CD14-positive monocyte (primary cell): ENCODE measurements at regions not wholly inside any gene's neighbourhood (a gene's known extent, or its start where the extent isn't known, plus 50 kb on each side); places are given as distances from the start of the nearest gene placed in this dataset.

ENCODE experiments used
- DNase-seq, 3 donors: peaks; one replicate each; pipeline ENCODE4 v3.0.0-alpha.2; 2011 to 2022
- H2AFZ ChIP-seq: 2 replicates; pipeline ENCODE4 v1.6.0; 2012; ENCODE audit warnings: mild to moderate bottlenecking, low read depth, low read length, inconsistent platforms; ENCODE audit not compliant: insufficient read depth, poor library complexity, severe bottlenecking
- H3K27ac ChIP-seq, 2 donors: 1 replicate in 1 of 2; 2 replicates in 1 of 2; pipeline ENCODE4 v1.5.1; 2012 to 2013; ENCODE audit warnings: low read length in 2 of 2, control low read depth in 1 of 2, inconsistent platforms in 1 of 2, low read depth in 1 of 2, mild to moderate bottlenecking in 1 of 2
- H3K27me3 ChIP-seq, 2 donors: one replicate each; pipeline versions ENCODE4 v1.6.0 to v1.6.1; 2011 to 2013; ENCODE audit warnings: low read length in 2 of 2; ENCODE audit not compliant: control insufficient read depth in 2 of 2, insufficient read depth in 2 of 2
- H3K36me3 ChIP-seq, 2 donors: replicated peaks in 1 of 2; 1 replicate in 1 of 2; 2 replicates in 1 of 2; pipeline versions ENCODE4 v1.5.1 to v1.6.1; 2012 to 2013; ENCODE audit warnings: low read length in 2 of 2, control low read depth in 1 of 2, inconsistent platforms in 1 of 2, mild to moderate bottlenecking in 1 of 2; ENCODE audit not compliant: insufficient read depth in 2 of 2, control insufficient read depth in 1 of 2
- H3K4me1 ChIP-seq, 2 donors: 1 replicate in 1 of 2; 2 replicates in 1 of 2; pipeline versions ENCODE4 v1.5.1 to v1.6.1; 2012 to 2013; ENCODE audit warnings: low read length in 2 of 2, control low read depth in 1 of 2, inconsistent platforms in 1 of 2, mild to moderate bottlenecking in 1 of 2, moderate library complexity in 1 of 2; ENCODE audit not compliant: insufficient read depth in 2 of 2, control insufficient read depth in 1 of 2
- H3K4me2 ChIP-seq: replicated peaks from 2 replicates; pipeline ENCODE3; 2012; ENCODE audit warnings: low read length, moderate library complexity, mild to moderate bottlenecking; ENCODE audit not compliant: poor library complexity, severe bottlenecking; ENCODE audit errors: extremely low read depth
- H3K4me3 ChIP-seq, 3 experiments: fragments of 200-600 bp in 1 of 3; sonication (generic) in 1 of 3; replicated peaks in 1 of 3; 1 replicate in 2 of 3; 2 replicates in 1 of 3; pipeline ENCODE4 v1.5.1; 2011 to 2013; ENCODE audit warnings: low read length in 3 of 3, mild to moderate bottlenecking in 3 of 3, control low read depth in 2 of 3, low read depth in 2 of 3, inconsistent platforms in 1 of 3, moderate library complexity in 1 of 3
- H3K79me2 ChIP-seq: 2 replicates; pipeline ENCODE4 v1.6.0; 2012; ENCODE audit warnings: mild to moderate bottlenecking, control low read depth, inconsistent platforms, low read length, moderate library complexity; ENCODE audit not compliant: insufficient read depth
- H3K9ac ChIP-seq: 2 replicates; pipeline ENCODE4 v1.6.0; 2017; ENCODE audit warnings: low read length, mild to moderate bottlenecking; ENCODE audit not compliant: insufficient read depth, poor library complexity, severe bottlenecking
- H3K9me3 ChIP-seq, 2 donors: replicated peaks in 1 of 2; 1 replicate in 1 of 2; 2 replicates in 1 of 2; pipeline versions ENCODE4 v1.5.1 to v1.6.1; 2012 to 2013; ENCODE audit warnings: low read length in 2 of 2, control low read depth in 1 of 2; ENCODE audit not compliant: control insufficient read depth in 1 of 2, insufficient read depth in 1 of 2
- H4K20me1 ChIP-seq: 2 replicates; pipeline ENCODE4 v1.6.0; 2012; ENCODE audit warnings: mild to moderate bottlenecking, low read length, control low read depth, moderate library complexity; ENCODE audit not compliant: insufficient read depth
- H3K27ac Mint-ChIP-seq, 7 donors: one replicate each; pipeline ENCODE4 v1.8.0; 2020; ENCODE audit warnings: mild to moderate bottlenecking in 7 of 7, mixed read lengths in 7 of 7, moderate library complexity in 6 of 7, inconsistent platforms in 2 of 7
- H3K27me3 Mint-ChIP-seq, 3 donors: one replicate each; pipeline ENCODE4 v1.8.0; 2021 to 2022; ENCODE audit warnings: low read depth in 3 of 3, mild to moderate bottlenecking in 3 of 3, mixed read lengths in 3 of 3, moderate library complexity in 3 of 3, inconsistent platforms in 1 of 3
- H3K36me3 Mint-ChIP-seq, 2 donors: one replicate each; pipeline ENCODE4 v1.8.0; 2020; ENCODE audit warnings: mixed read lengths in 2 of 2, inconsistent platforms in 1 of 2, mild to moderate bottlenecking in 1 of 2
- H3K4me1 Mint-ChIP-seq: one replicate; pipeline ENCODE4 v1.8.0; 2020; ENCODE audit warnings: mild to moderate bottlenecking, mixed read lengths
- H3K4me3 Mint-ChIP-seq, 2 donors: one replicate each; pipeline ENCODE4 v1.8.0; 2020; ENCODE audit warnings: mild to moderate bottlenecking in 2 of 2, mixed read lengths in 2 of 2, moderate library complexity in 1 of 2
- H3K9me3 Mint-ChIP-seq, 7 donors: one replicate each; pipeline ENCODE4 v1.8.0; 2020 to 2022; ENCODE audit warnings: mixed read lengths in 7 of 7, mild to moderate bottlenecking in 6 of 7, moderate library complexity in 6 of 7, inconsistent platforms in 2 of 7
- CTCF ChIP-seq: fragments of 200-600 bp; IDR thresholded peaks from one replicate; pipeline ENCODE4 v1.8.0; 2022; ENCODE audit warnings: antibody characterized with exemption, mild to moderate bottlenecking
- WGBS: methylation state at CpG from one replicate; pipeline ENCODE4 v1.1.5; 2013; ENCODE audit warnings: missing lambda C conversion rate; ENCODE audit not compliant: insufficient coverage; 5-methylcytosine and 5-hydroxymethylcytosine counted together
- intact Hi-C, 2 donors: fragments of 100-400 bp; cut with micrococcal nuclease; formaldehyde crosslinking; loops; one replicate each; pipeline versions ENCODE4 v1.15.0 to v1.15.1; 2023

- TF ChIP-seq CTCF, result no peak
- H3K27me3 Mint-ChIP-seq, result peaks cover 0 to 2% (median 0%) of the 10 kb centered on the region in 3 donors
- peak overlapping the region in 2 of 7 donors; percentile 52 to 68 for H3K27ac Mint-ChIP-seq
- intact Hi-C loops, result no loop called here
- peaks cover 0 to 1% (median 0%) of the 10 kb centered on the region in 7 donors for H3K9me3 Mint-ChIP-seq
- no peaks in the 10 kb centered on the region for H3K27me3 ChIP-seq
- H3K9ac ChIP-seq, result no peak overlapping the region
- H3K4me1 ChIP-seq, result peaks cover 16 to 18% of the 10 kb centered on the region in 2 donors
- peaks cover 22% of the 10 kb centered on the region for H3K4me1 Mint-ChIP-seq
- H3K36me3 ChIP-seq, result no peaks in the 10 kb centered on the region
- no peak overlapping the region for H3K4me3 Mint-ChIP-seq
- WGBS, result 100% methylated on average over 1 of the region's 1 CpG
- no peaks in the 10 kb centered on the region for H4K20me1 ChIP-seq
- no peaks in the 10 kb centered on the region for H3K9me3 ChIP-seq
- no peaks in the 10 kb centered on the region for H3K36me3 Mint-ChIP-seq
- peak overlapping the region in 1 of 2 donors; percentile 20 for H3K27ac ChIP-seq
- H3K4me3 ChIP-seq, result peak overlapping the region in 1 of 3 experiments; percentile 15
- no peaks in the 10 kb centered on the region for H3K79me2 ChIP-seq
- DNase-seq, result no peak
- H2AFZ ChIP-seq, result no peak overlapping the region
- no peak overlapping the region for H3K4me2 ChIP-seq
Observed at GRCh38 chrX:20433388-20433775, 166.7 kb upstream of the RPS6KA3 start.

GRCh38 chrX:20432746-20433387 lies 166.2 kb upstream of the RPS6KA3 start:
- Histone ChIP-seq H3K4me3 (peak overlapping the region in 1 of 3 experiments; percentile 15), H3K27ac (peak overlapping the region in 1 of 2 donors; percentile 20), H3K4me2 (peak overlapping the region; percentile 19), H3K79me2 (no peaks in the 10 kb centered on the region), H4K20me1 (no peaks in the 10 kb centered on the region), H3K9me3 (no peaks in the 10 kb centered on the region), H2AFZ (no peak overlapping the region), H3K36me3 (no peaks in the 10 kb centered on the region), H3K4me1 (peaks cover 16 to 18% of the 10 kb centered on the region in 2 donors), H3K27me3 (no peaks in the 10 kb centered on the region), H3K9ac (no peak overlapping the region)
- peak; percentile 13 to 40 (median 28) for DNase-seq
- Mint-ChIP-seq H3K27ac (peak overlapping the region in 5 of 7 donors; percentile 15 to 83 (median 52)), H3K4me1 (peaks cover 20% of the 10 kb centered on the region), H3K27me3 (peaks cover 0 to 2% (median 0%) of the 10 kb centered on the region in 3 donors), H3K9me3 (peaks cover 0 to 1% (median 0%) of the 10 kb centered on the region in 7 donors), H3K36me3 (no peaks in the 10 kb centered on the region), H3K4me3 (peak overlapping the region in 1 of 2 donors; percentile 35)
- TF ChIP-seq CTCF, result no peak
- WGBS, result no CpG with 5 or more reads among the region's 2 CpGs
- intact Hi-C loops, result no loop called here
